Stimulated activated CD4-positive, alpha-beta T cell treated with anti-CD3 and anti-CD28 coated beads, Interleukin-4, amount 100 ng/mL, for 24 hours (primary cell): ENCODE measurements at regions not wholly inside any gene's neighbourhood (a gene's known extent, or its start where the extent isn't known, plus 50 kb on each side); places are given as distances from the start of the nearest gene placed in this dataset.
"Not testable (repeated sequence)": the region's sequence is repeated elsewhere in the genome, so short reads cannot be mapped to it uniquely, and the experiment has no call there.

Experiments used
- DNase-seq: peaks from one replicate; pipeline ENCODE4 v3.0.0-alpha.2; 2020

DNA sequence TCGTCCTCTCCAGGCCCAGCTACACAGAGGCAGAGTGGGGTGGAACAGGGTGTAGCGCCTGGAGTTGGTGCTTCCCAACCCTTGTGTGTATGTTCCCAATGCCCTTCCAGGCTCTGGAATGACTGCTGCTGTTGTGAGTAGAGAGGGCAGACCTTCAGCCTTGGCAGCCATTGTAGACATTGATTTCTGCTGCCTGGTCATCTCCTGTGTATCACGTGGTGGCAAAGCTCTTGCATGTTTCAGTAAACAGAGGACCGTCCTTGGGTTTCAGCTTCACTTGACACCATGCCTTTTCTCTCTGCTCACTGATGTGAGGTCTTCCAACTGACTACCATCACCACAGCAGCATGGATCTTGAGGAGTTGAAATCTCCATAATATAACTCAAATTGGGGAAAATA is 397.9 kb downstream of the COG6 start:
- no peak for DNase-seq

DNA sequence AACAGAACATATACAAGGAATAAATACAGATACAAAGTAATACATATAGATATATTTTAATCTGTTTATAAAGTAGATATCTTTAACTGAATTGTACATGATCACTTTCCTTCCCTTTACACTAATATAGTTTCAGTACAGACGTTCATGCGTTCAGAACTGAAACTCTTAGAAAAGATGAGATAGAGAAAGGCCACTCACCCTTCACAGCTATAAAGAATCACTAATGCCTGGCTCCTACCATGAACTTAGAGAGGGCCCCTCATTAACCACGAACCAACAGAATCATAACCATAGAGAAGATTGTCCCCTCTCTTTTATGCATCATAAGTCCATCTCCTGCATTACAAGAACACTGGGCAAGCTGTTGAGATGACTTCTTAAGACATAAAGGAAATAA is 399.0 kb downstream of the COG6 start:
- DNase-seq = not testable (repeated sequence)

- no peak for DNase-seq
Measured at GRCh38 chr13:40056898-40057619, 401.6 kb downstream of the COG6 start.

DNA sequence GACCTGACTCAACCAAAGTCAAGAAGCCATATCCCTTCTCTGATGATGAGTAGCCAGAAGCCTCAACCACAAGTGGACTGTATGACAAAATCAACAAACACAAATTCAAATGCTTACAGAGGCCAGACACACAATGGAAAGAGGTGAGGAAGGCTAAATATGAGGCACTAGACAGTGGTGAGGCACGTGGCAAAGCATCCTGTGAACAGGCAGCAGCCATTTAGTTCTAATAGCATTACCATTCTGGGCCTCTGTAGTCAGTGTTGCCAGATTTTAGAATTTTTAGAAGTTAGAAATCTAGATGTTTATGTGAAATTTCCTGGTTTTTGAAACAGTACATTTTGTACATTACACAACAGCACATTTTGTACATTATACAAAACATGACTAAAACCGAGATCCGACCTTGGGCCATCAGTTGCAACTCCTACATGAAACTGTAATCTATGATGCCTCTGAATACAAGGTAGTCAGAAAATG is 403.3 kb downstream of the COG6 start:
- DNase-seq = no peak

DNA sequence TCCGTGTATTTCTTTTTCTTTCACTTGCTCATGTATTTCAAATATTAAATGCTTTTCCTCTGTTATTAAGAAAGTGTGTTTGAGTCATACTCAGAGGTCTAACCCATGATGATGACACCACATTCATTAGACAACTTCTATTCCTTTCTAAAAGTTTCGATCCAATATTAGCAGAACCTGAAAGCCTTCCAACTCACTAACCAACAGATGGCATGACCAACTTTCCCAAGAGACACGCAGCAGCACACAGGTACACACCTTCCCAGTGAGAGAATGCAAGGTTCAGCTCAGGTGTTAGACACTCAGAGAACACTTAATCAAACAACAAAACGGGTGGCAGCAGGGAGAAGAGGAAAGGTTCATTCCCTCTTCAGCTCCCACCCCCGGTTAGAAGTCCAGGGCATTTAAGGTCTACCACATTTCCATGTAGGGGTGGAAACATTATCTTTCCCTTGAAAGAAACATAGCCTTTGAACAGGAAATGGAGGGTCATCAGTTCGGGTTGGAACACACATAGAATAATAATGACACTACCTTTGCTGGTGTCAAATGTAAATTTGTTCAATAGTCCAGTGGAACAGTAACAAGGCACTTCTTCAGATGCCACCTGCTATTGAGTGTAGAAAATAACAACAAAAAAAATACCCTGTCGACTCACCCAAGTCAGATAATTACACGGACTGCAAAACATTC is 404.2 kb downstream of the COG6 start:
- no peak for DNase-seq

- DNase-seq = peak; percentile 69
Measured at GRCh38 chr13:40060296-40061007, 405.0 kb downstream of the COG6 start.

GRCh38 chr13:40061466-40062450 is 406.3 kb downstream of the COG6 start:
- no peak for DNase-seq

DNA sequence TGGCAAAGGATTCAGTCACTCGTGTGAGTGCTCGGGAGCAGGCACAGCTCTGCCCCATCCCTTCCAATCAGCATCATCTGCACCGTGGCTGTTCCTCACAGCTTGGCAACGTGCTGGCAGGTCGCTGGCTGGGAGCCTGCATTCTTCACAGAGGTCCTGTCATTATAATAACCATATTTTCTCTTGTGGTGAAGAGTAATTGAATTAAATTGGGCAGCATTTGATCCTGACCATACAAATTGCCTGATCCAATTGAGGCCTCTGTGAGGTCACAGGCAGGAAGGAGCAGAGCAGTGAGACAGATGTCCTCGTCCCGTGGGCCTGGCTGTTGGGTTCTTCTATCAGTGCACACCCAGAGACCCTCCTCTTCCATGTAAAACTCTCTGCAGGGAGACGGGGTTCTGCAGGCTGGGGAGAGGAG is 407.8 kb downstream of the COG6 start:
- DNase-seq = no peak

DNA sequence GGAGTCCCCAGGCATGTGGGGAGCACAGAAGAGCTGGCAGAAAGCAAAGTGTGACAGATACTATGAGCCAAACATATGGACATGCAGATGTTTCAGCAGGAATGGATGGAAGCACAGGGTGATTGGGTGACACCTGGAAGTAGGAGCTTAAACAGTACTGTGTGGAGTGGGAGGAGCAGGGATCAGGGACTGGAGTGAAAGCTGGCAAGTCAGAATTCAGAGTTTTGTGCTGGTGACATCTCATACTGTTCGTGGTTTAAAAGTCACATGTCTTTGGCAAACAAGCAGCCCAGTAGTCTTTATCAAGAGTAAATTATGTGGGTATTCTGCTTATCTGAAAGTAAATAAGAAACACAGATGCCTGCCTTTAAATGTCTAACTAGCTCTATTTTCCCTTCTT is 408.2 kb downstream of the COG6 start:
- no peak for DNase-seq

DNA sequence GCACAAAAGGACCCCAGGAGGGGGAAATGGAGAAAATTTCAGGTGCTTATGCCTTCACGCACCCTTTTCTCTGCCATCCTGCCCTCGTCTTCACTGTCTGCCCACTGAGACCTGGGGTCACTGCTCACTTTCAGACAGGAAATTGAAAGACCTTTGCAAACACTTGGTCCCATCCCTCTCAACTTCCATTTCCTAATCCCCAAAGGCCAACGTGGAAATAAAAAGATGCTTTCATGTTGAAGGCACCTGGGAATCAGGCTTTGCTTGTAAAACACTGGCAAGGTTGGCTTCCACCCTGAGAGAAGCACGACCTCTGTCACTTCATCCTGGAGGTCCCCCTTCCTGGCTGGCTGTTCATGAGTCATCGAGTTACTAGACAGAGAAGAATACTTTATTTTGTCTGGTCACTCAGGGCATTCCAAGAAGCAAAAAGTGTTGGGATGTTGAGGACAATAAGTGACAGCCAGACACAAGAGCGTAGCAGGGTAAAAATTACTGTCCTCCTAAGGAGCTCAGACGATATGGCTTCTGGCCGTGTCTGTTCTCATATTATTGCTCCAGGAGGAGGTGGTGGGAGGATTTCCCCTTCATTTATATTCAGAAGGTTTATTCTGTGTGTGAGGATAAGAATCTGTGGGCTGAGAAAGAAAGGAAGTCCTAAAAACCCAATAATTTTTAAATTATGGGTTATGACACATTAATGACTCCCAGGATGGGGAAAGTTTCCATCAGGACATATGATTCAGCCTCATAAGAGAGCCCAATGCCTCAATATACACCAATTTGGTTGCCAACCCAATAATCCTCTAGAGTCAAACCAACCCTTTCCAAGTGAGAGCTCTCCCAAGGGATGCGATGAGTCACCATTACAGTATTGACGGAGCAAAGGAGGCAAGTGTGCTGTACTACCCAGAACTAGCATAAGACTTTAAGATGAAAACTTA is 409.0 kb downstream of the COG6 start:
- DNase-seq = no peak

DNA sequence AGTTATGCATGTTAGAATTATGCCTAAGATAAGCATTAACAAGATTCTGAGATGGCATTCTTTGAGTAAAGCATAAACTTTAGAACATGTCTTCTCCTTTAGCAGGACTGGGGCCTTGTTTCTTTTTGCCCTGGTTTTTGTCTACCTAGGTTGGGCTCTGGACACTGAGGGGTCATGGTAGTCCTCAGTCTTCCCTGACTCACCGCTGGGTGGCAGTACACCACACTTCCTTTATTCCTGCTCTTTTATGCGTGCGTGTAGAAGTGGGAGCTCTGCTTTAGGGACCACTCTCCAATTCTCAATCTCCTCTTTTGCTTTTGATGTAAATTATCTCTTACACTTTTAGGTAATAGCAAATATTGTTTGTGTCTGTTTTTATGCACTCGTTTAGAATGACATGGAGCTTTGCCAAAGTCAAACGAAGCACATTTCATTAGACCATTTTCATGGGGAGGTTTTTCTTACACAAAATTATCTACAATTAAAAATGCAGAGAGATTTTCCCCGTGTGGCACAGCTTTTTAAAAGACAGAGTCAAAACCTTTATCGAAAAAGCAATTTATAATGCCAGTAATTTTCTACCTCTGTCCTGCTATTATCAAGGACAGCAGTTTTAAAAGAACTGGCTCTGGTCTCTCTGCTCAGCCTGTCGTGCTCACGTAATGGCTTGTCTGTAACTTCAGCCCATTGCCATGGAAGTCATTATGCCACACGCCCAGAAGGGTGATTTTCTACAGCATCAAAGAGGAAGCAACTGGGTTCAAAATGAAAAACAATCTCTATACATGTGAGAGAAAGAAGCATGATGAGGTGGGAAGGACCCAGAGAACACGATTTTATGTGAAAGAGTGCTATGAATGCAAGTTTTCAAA is 413.9 kb downstream of the COG6 start:
- DNase-seq = peak; percentile 79

DNA sequence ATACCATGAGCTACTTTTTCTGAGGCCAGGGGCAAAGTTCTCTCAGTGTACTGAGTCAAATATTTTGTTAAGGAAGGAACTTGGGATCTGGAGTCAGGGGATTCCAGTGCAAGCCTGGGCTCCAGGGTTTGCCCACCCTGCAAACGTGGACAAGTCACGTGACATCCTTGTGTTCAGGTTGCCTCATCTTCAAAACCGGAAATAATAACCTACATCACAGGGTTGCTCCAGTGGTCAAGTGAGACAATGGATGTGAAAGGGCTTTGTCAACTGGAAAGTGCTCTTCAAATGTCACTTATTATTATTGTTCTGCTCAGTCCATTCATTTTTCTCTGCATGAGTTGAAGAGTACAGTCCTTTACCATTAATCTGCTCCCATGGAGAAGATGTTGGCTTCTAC is 414.9 kb downstream of the COG6 start:
- no peak for DNase-seq

DNA sequence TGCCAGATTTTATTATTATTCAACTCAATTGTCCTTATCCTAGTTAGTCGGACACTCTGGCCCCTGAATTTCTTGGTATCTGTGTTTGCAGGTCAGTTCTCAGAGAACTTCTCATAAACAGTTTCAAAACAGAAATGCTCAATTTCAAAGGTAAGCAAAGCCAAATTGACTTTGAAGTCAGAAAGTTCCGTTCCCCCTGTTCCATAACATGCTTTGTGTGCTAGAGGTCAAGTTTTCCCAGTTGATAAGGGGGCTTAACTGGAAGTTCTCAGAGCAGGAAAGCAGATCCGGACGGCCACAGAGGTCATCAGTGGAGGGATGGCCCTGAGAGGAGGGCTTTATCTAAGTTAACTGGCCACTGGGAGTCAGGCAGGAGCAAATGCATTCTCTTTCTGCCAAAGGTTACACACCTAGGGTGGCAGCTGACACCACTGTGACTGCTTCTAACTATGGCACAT is 417.2 kb downstream of the COG6 start:
- no peak for DNase-seq

GRCh38 chr13:40074338-40074737 is 418.9 kb downstream of the COG6 start:
- DNase-seq = no peak

GRCh38 chr13:40075281-40075680 is 419.8 kb downstream of the COG6 start:
- no peak for DNase-seq

- no peak for DNase-seq
Measured at GRCh38 chr13:40076765-40077362, 421.4 kb downstream of the COG6 start.

DNA sequence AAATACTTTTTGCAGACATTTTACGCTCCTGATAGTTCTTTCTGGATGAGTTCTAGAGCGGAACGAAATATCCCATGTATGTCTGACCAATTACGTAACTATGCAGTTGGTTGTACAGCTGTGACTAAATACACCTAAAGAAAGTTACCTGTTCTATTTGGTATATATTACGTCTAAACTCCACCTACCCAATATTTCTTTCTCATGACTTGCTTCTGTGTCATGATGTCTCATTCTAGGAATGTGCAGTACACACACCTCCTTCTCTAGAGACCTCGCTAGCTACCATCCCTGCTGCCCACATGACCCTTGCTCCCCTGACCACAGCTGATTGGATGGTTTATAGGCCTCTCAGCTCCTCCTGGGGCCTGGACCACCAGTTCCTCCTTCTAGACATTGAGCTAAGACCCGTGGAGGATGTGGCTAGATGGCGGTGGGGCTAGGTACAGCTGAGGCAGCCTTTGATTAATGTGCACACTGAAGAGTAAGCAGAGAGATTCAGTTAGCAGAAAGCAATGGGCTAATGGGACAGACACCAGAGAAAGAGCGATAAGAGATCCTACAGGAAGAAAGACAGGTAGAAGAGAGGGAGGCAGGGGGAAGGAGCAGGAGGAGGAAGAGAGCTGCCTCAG is 422.1 kb downstream of the COG6 start:
- no peak for DNase-seq

GRCh38 chr13:40079721-40080120 is 424.3 kb downstream of the COG6 start:
- DNase-seq = no peak

DNA sequence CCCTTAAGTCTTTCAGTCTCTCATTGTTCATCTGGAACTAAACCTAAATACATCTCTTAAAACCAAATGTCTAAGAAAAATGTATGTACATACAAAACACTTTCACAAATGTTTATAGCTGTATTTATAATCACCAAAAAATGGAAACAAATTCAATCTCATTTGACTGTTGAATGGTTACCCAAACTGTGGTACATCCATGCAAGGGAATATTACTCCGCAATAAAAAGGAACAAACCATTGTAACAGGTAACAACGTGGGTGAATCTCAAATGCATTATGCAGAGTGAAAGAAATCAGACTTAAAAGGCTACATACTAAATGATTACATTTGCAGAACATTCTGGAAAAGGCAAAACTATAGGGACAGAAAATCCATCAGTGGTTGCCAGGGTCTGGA is 425.2 kb downstream of the COG6 start:
- DNase-seq = no peak
